NCI-H1092 treated with DMSO at 0.1 percent for 48 hours (cell line): ENCODE measurements at regions not wholly inside any gene's neighbourhood (a gene's known extent, or its start where the extent isn't known, plus 50 kb on each side); places are given as distances from the start of the nearest gene placed in this dataset.
A peak's percentile ranks its signal among the peaks of the same experiment; 100 is the strongest.

Experiments used
- DNase-seq: peaks from one replicate; lab custom pipeline; 2025; lab: John Stamatoyannopoulos, UW

GRCh38 chr14:22415605-22415959 is 173.4 kb downstream of the DAD1 start:
- DNase-seq = no peak

- DNase-seq = no peak
Observed at GRCh38 chr14:22414876-22415604, 174.0 kb downstream of the DAD1 start.

- DNase-seq = peak; percentile 82
Observed at GRCh38 chr14:22412926-22413411, 176.1 kb downstream of the DAD1 start.

GRCh38 chr14:22411398-22412055 is 177.5 kb downstream of the DAD1 start:
- no peak for DNase-seq

- no peak for DNase-seq
Observed at GRCh38 chr14:22410497-22410896, 178.5 kb downstream of the DAD1 start.

- no peak for DNase-seq
Observed at GRCh38 chr14:22409006-22409405, 180.0 kb downstream of the DAD1 start.

- DNase-seq = no peak
Observed at GRCh38 chr14:22408547-22408946, 180.5 kb downstream of the DAD1 start.

GRCh38 chr14:22407033-22407432 is 182.0 kb downstream of the DAD1 start:
- no peak for DNase-seq

GRCh38 chr14:22405201-22405600 is 183.8 kb downstream of the DAD1 start:
- DNase-seq = no peak

GRCh38 chr14:22403296-22403695 is 185.7 kb downstream of the DAD1 start:
- DNase-seq = no peak

GRCh38 chr14:22400655-22401259 is 188.3 kb downstream of the DAD1 start:
- no peak for DNase-seq

- DNase-seq = no peak
Observed at GRCh38 chr14:22399776-22400175, 189.2 kb downstream of the DAD1 start.

GRCh38 chr14:22397221-22397737 is 191.7 kb downstream of the DAD1 start:
- DNase-seq = no peak

GRCh38 chr14:22395803-22396202 is 193.2 kb downstream of the DAD1 start:
- DNase-seq = no peak

- DNase-seq = no peak
Observed at GRCh38 chr14:22394616-22395015, 194.4 kb downstream of the DAD1 start.

- no peak for DNase-seq
Observed at GRCh38 chr14:22393796-22394195, 195.2 kb downstream of the DAD1 start.

GRCh38 chr14:22391908-22392565 is 197.0 kb downstream of the DAD1 start:
- peak; percentile 71 for DNase-seq

GRCh38 chr14:22390824-22391461 is 198.1 kb downstream of the DAD1 start:
- no peak for DNase-seq

- DNase-seq = no peak
Observed at GRCh38 chr14:22390195-22390594, 198.8 kb downstream of the DAD1 start.

GRCh38 chr14:22388669-22389595 is 200.1 kb downstream of the DAD1 start:
- DNase-seq = no peak

GRCh38 chr14:22387776-22388241 is 201.2 kb downstream of the DAD1 start:
- DNase-seq = no peak
